ENCODE measurements at regions not wholly inside any gene's neighbourhood (a gene's known extent, or its start where the extent isn't known, plus 50 kb on each side); places are given as distances from the start of the nearest gene placed in this dataset.

GRCh38 chr7:115221456-115221855, 299.6 kb downstream of the MDFIC start (continued):
- TF ChIP-seq ASH2L (IDR thresholded peaks at IDR 0.05; ENCODE audit: borderline replicate concordance, low read depth) (no peak), EGR1 (IDR thresholded peaks at IDR 0.05; ENCODE audit: borderline replicate concordance in 1 of 2, low read depth in 2 of 2, low read length in 2 of 2) (no peak), ZNF217 (IDR thresholded peaks at IDR 0.05) (no peak), ZBTB33 (IDR thresholded peaks at IDR 0.05) (no peak), CHD4 (IDR thresholded peaks at IDR 0.05) (no peak)

- in situ Hi-C loops (cut with MboI) (loop anchor here (10.0 kb wide), 1 partner anchor 353 kb away; no protein-coding TSS in a partner anchor), intact Hi-C loops (cut with micrococcal nuclease; ENCODE audit: unreplicated experiment) (no loop called here)
- no peaks in the 10 kb centered on the region for H3K27me3 ChIP-seq (replicated peaks in 1 of 2; ENCODE audit: control insufficient read depth in 2 of 2, insufficient read depth in 2 of 2, low read length in 1 of 2)
- H3K9ac ChIP-seq (ENCODE audit: control insufficient read depth, insufficient read depth, low read length) = no peak overlapping the region
- H3K4me2 ChIP-seq (ENCODE audit: control insufficient read depth, insufficient read depth) = no peak overlapping the region
- ATAC-seq = no peak
- H3K36me3 ChIP-seq (ENCODE audit: control insufficient read depth in 2 of 2, insufficient read depth in 2 of 2, low read length in 1 of 2) = no peaks in the 10 kb centered on the region
- no peak overlapping the region for H3K4me3 ChIP-seq
- H3K4me1 ChIP-seq (ENCODE audit: control insufficient read depth, insufficient read depth, low read length) = no peaks in the 10 kb centered on the region
- H3K9me3 ChIP-seq (replicated peaks; ENCODE audit: control insufficient read depth, insufficient read depth, low read length) = no peaks in the 10 kb centered on the region
- no peak overlapping the region for H2AFZ ChIP-seq (ENCODE audit: control insufficient read depth, low read depth, low read length)
- H3K79me2 ChIP-seq (ENCODE audit: control insufficient read depth, insufficient read depth, low read length) = no peaks in the 10 kb centered on the region
- RAD21 ChIA-PET (ENCODE audit: unreplicated experiment) = interaction anchor here (0.5 to 5.0 kb wide), 9 partner anchors 8 to 1191 kb away, joined by 3 to 100 read pairs (median 3); no protein-coding TSS in a partner anchor
- no peak for FAIRE-seq
- SMC1A ChIA-PET (ENCODE audit: uncharacterized antibody, unreplicated experiment) = interaction anchor here (0.7 to 4.8 kb wide), 6 partner anchors 16 to 358 kb away, joined by 3 to 96 read pairs (median 4); no protein-coding TSS in a partner anchor
- no peaks in the 10 kb centered on the region for H4K20me1 ChIP-seq (ENCODE audit: control insufficient read depth, insufficient read depth)
- WGBS (ENCODE audit: insufficient coverage, insufficient replicate concordance, low lambda C conversion rate, missing lambda C conversion rate) = 0% methylated on average over 1 of the region's 1 CpG
- POLR2A ChIA-PET = no interaction called here
- CTCF ChIA-PET = interaction anchor here (1.3 to 5.0 kb wide), 9 partner anchors 14 to 1191 kb away, joined by 3 to 102 read pairs (median 7); no protein-coding TSS in a partner anchor
- TF ChIP-seq RBBP5 (conservative IDR thresholded peaks at IDR 0.05) (no peak), TCF3 (IDR thresholded peaks at IDR 0.05; ENCODE audit: borderline replicate concordance, insufficient read depth, low read depth, low read length) (no peak), NFIC (IDR thresholded peaks at IDR 0.05; ENCODE audit: low read depth, low read length) (no peak), ATF7 (IDR thresholded peaks at IDR 0.05; ENCODE audit: low read depth) (no peak), SIX5 (IDR thresholded peaks at IDR 0.05; ENCODE audit: low read depth, low read length, severe bottlenecking) (no peak), NR2F1 (conservative IDR thresholded peaks at IDR 0.05) (no peak), CHD1 (IDR thresholded peaks at IDR 0.05; ENCODE audit: low read depth, low read length) (no peak), CHD4 (IDR thresholded peaks at IDR 0.05) (no peak), RAD21 (IDR thresholded peaks at IDR 0.05; ENCODE audit: insufficient read depth, low read depth, low read length) (no peak)
- TF ChIP-seq, protein P1, sequence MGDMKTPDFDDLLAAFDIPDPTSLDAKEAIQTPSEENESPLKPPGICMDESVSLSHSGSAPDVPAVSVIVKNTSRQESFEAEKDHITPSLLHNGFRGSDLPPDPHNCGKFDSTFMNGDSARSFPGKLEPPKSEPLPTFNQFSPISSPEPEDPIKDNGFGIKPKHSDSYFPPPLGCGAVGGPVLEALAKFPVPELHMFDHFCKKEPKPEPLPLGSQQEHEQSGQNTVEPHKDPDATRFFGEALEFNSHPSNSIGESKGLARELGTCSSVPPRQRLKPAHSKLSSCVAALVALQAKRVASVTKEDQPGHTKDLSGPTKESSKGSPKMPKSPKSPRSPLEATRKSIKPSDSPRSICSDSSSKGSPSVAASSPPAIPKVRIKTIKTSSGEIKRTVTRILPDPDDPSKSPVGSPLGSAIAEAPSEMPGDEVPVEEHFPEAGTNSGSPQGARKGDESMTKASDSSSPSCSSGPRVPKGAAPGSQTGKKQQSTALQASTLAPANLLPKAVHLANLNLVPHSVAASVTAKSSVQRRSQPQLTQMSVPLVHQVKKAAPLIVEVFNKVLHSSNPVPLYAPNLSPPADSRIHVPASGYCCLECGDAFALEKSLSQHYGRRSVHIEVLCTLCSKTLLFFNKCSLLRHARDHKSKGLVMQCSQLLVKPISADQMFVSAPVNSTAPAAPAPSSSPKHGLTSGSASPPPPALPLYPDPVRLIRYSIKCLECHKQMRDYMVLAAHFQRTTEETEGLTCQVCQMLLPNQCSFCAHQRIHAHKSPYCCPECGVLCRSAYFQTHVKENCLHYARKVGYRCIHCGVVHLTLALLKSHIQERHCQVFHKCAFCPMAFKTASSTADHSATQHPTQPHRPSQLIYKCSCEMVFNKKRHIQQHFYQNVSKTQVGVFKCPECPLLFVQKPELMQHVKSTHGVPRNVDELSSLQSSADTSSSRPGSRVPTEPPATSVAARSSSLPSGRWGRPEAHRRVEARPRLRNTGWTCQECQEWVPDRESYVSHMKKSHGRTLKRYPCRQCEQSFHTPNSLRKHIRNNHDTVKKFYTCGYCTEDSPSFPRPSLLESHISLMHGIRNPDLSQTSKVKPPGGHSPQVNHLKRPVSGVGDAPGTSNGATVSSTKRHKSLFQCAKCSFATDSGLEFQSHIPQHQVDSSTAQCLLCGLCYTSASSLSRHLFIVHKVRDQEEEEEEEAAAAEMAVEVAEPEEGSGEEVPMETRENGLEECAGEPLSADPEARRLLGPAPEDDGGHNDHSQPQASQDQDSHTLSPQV (IDR thresholded peaks at IDR 0.05) = no peak
- no peak overlapping the region for H3K27ac ChIP-seq (ENCODE audit: control insufficient read depth, insufficient read depth)
- DNase-seq (ENCODE audit: low read depth, low spot score) = no peak
- no TSS peak for BruUV-seq (replicated peaks)
Measured at GRCh38 chr7:115218076-115218475, 296.2 kb downstream of the MDFIC start.
